Activated CD4-positive, alpha-beta T cell treated with anti-CD3 and anti-CD28 coated beads for 36 hours (primary cell): ENCODE measurements at regions not wholly inside any gene's neighbourhood (a gene's known extent, or its start where the extent isn't known, plus 50 kb on each side); places are given as distances from the start of the nearest gene placed in this dataset.

Source experiments
- ATAC-seq: fragments of 200-7000 bp; cut with Tn5 transposase; one replicate; pipeline ENCODE4 v1.10.0; 2021; ENCODE audit warnings: mild to moderate bottlenecking, moderate library complexity
- CTCF ChIA-PET: fragments of 350-600 bp; sonication (Branson Sonifier 250); formaldehyde crosslinking; loops from one replicate; lab custom pipeline; 2021; ENCODE audit warnings: antibody characterized with exemption; lab: Charles Lee
- POLR2A ChIA-PET: fragments of 350-600 bp; sonication (Branson Sonifier 250); formaldehyde crosslinking; loops from one replicate; lab custom pipeline; 2021; ENCODE audit warnings: antibody characterized with exemption, inconsistent platforms; lab: Charles Lee
- DNase-seq: peaks from one replicate; pipeline ENCODE4 v3.0.0-alpha.2; 2020
- H3K27ac Mint-ChIP-seq: one replicate; pipeline ENCODE4 v1.8.0; 2021; ENCODE audit warnings: mixed read lengths
- H3K27me3 Mint-ChIP-seq: one replicate; pipeline ENCODE4 v1.8.0; 2021; ENCODE audit warnings: mixed read lengths
- H3K36me3 Mint-ChIP-seq: one replicate; pipeline ENCODE4 v1.8.0; 2021; ENCODE audit warnings: low read depth, mixed read lengths
- H3K4me1 Mint-ChIP-seq: one replicate; pipeline ENCODE4 v1.8.0; 2021; ENCODE audit warnings: mixed read lengths
- H3K4me3 Mint-ChIP-seq: one replicate; pipeline ENCODE4 v1.8.0; 2021; ENCODE audit warnings: mild to moderate bottlenecking, moderate library complexity, mixed read lengths
- H3K9me3 Mint-ChIP-seq: one replicate; pipeline ENCODE4 v1.8.0; 2021; ENCODE audit warnings: low read depth, mixed read lengths
- intact Hi-C, 2 experiments: fragments of 100-400 bp; cut with DNase I in 1 of 2; cut with micrococcal nuclease in 1 of 2; formaldehyde crosslinking; loops; one replicate each; pipeline versions ENCODE4 v1.14.2 to v1.15.1; 2022 to 2024; cut with DNase I, micrococcal nuclease

- ChIA-PET CTCF (no interaction called here), POLR2A (no interaction called here)
- no peaks in the 10 kb centered on the region for H3K36me3 Mint-ChIP-seq
- ATAC-seq (no peak), DNase-seq (no peak)
- H3K27ac Mint-ChIP-seq: no peak overlapping the region
- H3K4me3 Mint-ChIP-seq: no peak overlapping the region
- peaks cover 5% of the 10 kb centered on the region for H3K9me3 Mint-ChIP-seq
- H3K27me3 Mint-ChIP-seq: no peaks in the 10 kb centered on the region
- H3K4me1 Mint-ChIP-seq: no peaks in the 10 kb centered on the region
- intact Hi-C loops: no loop called here
Observed at GRCh38 chr9:118829334-118829733, 539.9 kb downstream of the BRINP1 start.

- ATAC-seq (no peak), DNase-seq (no peak)
- Mint-ChIP-seq H3K27ac (no peak overlapping the region), H3K4me1 (no peaks in the 10 kb centered on the region), H3K36me3 (no peaks in the 10 kb centered on the region), H3K4me3 (no peak overlapping the region), H3K9me3 (peaks cover 5% of the 10 kb centered on the region), H3K27me3 (no peaks in the 10 kb centered on the region)
- intact Hi-C loops: no loop called here
- POLR2A ChIA-PET: no interaction called here
- CTCF ChIA-PET: no interaction called here
Observed at GRCh38 chr9:118832371-118832770, 536.9 kb downstream of the BRINP1 start.

- H3K27ac Mint-ChIP-seq: no peak overlapping the region
- ChIA-PET POLR2A (no interaction called here), CTCF (no interaction called here)
- H3K4me3 Mint-ChIP-seq: no peak overlapping the region
- intact Hi-C loops: no loop called here
- no peak for DNase-seq
- ATAC-seq: no peak
- no peaks in the 10 kb centered on the region for H3K9me3 Mint-ChIP-seq
- no peaks in the 10 kb centered on the region for H3K36me3 Mint-ChIP-seq
- H3K4me1 Mint-ChIP-seq: no peaks in the 10 kb centered on the region
- H3K27me3 Mint-ChIP-seq: no peaks in the 10 kb centered on the region
Observed at GRCh38 chr9:118836891-118837290, 532.3 kb downstream of the BRINP1 start.

- no peak for DNase-seq
- POLR2A ChIA-PET: no interaction called here
- ATAC-seq: no peak
- Mint-ChIP-seq H3K27ac (no peak overlapping the region), H3K4me1 (no peaks in the 10 kb centered on the region), H3K4me3 (no peak overlapping the region), H3K27me3 (no peaks in the 10 kb centered on the region), H3K36me3 (no peaks in the 10 kb centered on the region), H3K9me3 (peaks cover 13% of the 10 kb centered on the region)
- CTCF ChIA-PET: no interaction called here
- intact Hi-C loops: no loop called here
Observed at GRCh38 chr9:118871531-118871930, 497.7 kb downstream of the BRINP1 start.

- Mint-ChIP-seq H3K4me1 (no peaks in the 10 kb centered on the region), H3K27ac (no peak overlapping the region), H3K9me3 (peaks cover 4% of the 10 kb centered on the region), H3K4me3 (no peak overlapping the region), H3K27me3 (no peaks in the 10 kb centered on the region), H3K36me3 (no peaks in the 10 kb centered on the region)
- intact Hi-C loops: no loop called here
- ATAC-seq (no peak), DNase-seq (no peak)
- ChIA-PET CTCF (interaction anchor here (0.7 kb wide), 1 partner anchor 1145 kb away, joined by 3 read pairs; no protein-coding TSS in a partner anchor), POLR2A (no interaction called here)
Observed at GRCh38 chr9:118882684-118883083, 486.6 kb downstream of the BRINP1 start.

GRCh38 chr9:118883411-118883810 lies 485.8 kb downstream of the BRINP1 start:
- no peak for ATAC-seq
- no peak for DNase-seq
- Mint-ChIP-seq H3K27ac (no peak overlapping the region), H3K27me3 (no peaks in the 10 kb centered on the region), H3K4me1 (no peaks in the 10 kb centered on the region), H3K4me3 (no peak overlapping the region), H3K36me3 (no peaks in the 10 kb centered on the region), H3K9me3 (peaks cover 6% of the 10 kb centered on the region)
- CTCF ChIA-PET: interaction anchor here (0.7 kb wide), 1 partner anchor 1145 kb away, joined by 3 read pairs; no protein-coding TSS in a partner anchor
- POLR2A ChIA-PET: no interaction called here
- intact Hi-C loops: no loop called here

GRCh38 chr9:118891213-118891612 lies 478.0 kb downstream of the BRINP1 start:
- peaks cover 7% of the 10 kb centered on the region for H3K9me3 Mint-ChIP-seq
- intact Hi-C loops: no loop called here
- no peaks in the 10 kb centered on the region for H3K4me1 Mint-ChIP-seq

GRCh38 chr9:118896324-118897000 lies 472.8 kb downstream of the BRINP1 start:
- H3K36me3 Mint-ChIP-seq: no peaks in the 10 kb centered on the region
- no peak overlapping the region for H3K4me3 Mint-ChIP-seq
- H3K27ac Mint-ChIP-seq: no peak overlapping the region
- ATAC-seq (no peak), DNase-seq (no peak)
- ChIA-PET POLR2A (no interaction called here), CTCF (no interaction called here)
- no peaks in the 10 kb centered on the region for H3K9me3 Mint-ChIP-seq
- no peaks in the 10 kb centered on the region for H3K27me3 Mint-ChIP-seq
- intact Hi-C loops: no loop called here
- H3K4me1 Mint-ChIP-seq: no peaks in the 10 kb centered on the region

More at GRCh38 chr9:118891213-118891612, 478.0 kb downstream of the BRINP1 start:
- Mint-ChIP-seq H3K36me3 (no peaks in the 10 kb centered on the region), H3K27ac (no peak overlapping the region), H3K4me3 (no peak overlapping the region), H3K27me3 (no peaks in the 10 kb centered on the region)
- ChIA-PET POLR2A (no interaction called here), CTCF (no interaction called here)
- DNase-seq: no peak
- ATAC-seq: no peak

- H3K4me1 Mint-ChIP-seq: no peaks in the 10 kb centered on the region
- H3K27ac Mint-ChIP-seq: no peak overlapping the region
- DNase-seq (no peak), ATAC-seq (no peak)
- no peaks in the 10 kb centered on the region for H3K36me3 Mint-ChIP-seq
- intact Hi-C loops: no loop called here
- peaks cover 5% of the 10 kb centered on the region for H3K9me3 Mint-ChIP-seq
- no peak overlapping the region for H3K4me3 Mint-ChIP-seq
- CTCF ChIA-PET: no interaction called here
- POLR2A ChIA-PET: no interaction called here
- H3K27me3 Mint-ChIP-seq: no peaks in the 10 kb centered on the region
Observed at GRCh38 chr9:118918180-118918579, 451.1 kb downstream of the BRINP1 start.

GRCh38 chr9:118928722-118929121 lies 440.5 kb downstream of the BRINP1 start:
- H3K4me1 Mint-ChIP-seq: no peaks in the 10 kb centered on the region
- intact Hi-C loops: no loop called here

GRCh38 chr9:118929287-118929686 lies 439.9 kb downstream of the BRINP1 start:
- ATAC-seq (no peak), DNase-seq (no peak)
- no peak overlapping the region for H3K27ac Mint-ChIP-seq
- no peaks in the 10 kb centered on the region for H3K9me3 Mint-ChIP-seq
- H3K27me3 Mint-ChIP-seq: no peaks in the 10 kb centered on the region
- H3K4me1 Mint-ChIP-seq: no peaks in the 10 kb centered on the region
- H3K4me3 Mint-ChIP-seq: no peak overlapping the region
- intact Hi-C loops: no loop called here
- POLR2A ChIA-PET: no interaction called here
- no peaks in the 10 kb centered on the region for H3K36me3 Mint-ChIP-seq
- CTCF ChIA-PET: no interaction called here

More at GRCh38 chr9:118928722-118929121, 440.5 kb downstream of the BRINP1 start:
- POLR2A ChIA-PET: no interaction called here
- Mint-ChIP-seq H3K27me3 (no peaks in the 10 kb centered on the region), H3K4me3 (no peak overlapping the region), H3K9me3 (peaks cover 1% of the 10 kb centered on the region), H3K27ac (no peak overlapping the region), H3K36me3 (no peaks in the 10 kb centered on the region)
- ATAC-seq: no peak
- DNase-seq: no peak
- CTCF ChIA-PET: interaction anchor here (1.0 kb wide), 1 partner anchor 9 kb away, joined by 3 read pairs; no protein-coding TSS in a partner anchor

GRCh38 chr9:118931941-118932340 lies 437.3 kb downstream of the BRINP1 start:
- no peak overlapping the region for H3K4me3 Mint-ChIP-seq
- intact Hi-C loops: no loop called here
- DNase-seq (no peak), ATAC-seq (no peak)
- no peak overlapping the region for H3K27ac Mint-ChIP-seq
- ChIA-PET CTCF (interaction anchor here (0.6 kb wide), 1 partner anchor 258 kb away, joined by 3 read pairs; no protein-coding TSS in a partner anchor), POLR2A (no interaction called here)
- no peaks in the 10 kb centered on the region for H3K9me3 Mint-ChIP-seq
- H3K4me1 Mint-ChIP-seq: no peaks in the 10 kb centered on the region
- no peaks in the 10 kb centered on the region for H3K27me3 Mint-ChIP-seq
- H3K36me3 Mint-ChIP-seq: no peaks in the 10 kb centered on the region
